Activated T-helper 1 cell treated with anti-CD3 and anti-CD28 coated beads, Interleukin-12 subunit alpha, Interleukin-12 subunit beta, Interleukin-2, Interleukin-4 antibody, amounts not matched to agents 30 ng/mL and 10 ng/mL and 1 ng/mL, durations not matched to agents 14 hours and 24 hours and 36 hours (primary cell): ENCODE measurements at regions not wholly inside any gene's neighbourhood (a gene's known extent, or its start where the extent isn't known, plus 50 kb on each side); places are given as distances from the start of the nearest gene placed in this dataset.

ENCODE experiments used
- DNase-seq: peaks from one replicate; pipeline ENCODE4 v3.0.0; 2021; ENCODE audit warnings: low spot score
- H3K27ac Mint-ChIP-seq: one replicate; pipeline ENCODE4 v1.8.0; 2021; ENCODE audit warnings: mild to moderate bottlenecking, mixed read lengths
- H3K27me3 Mint-ChIP-seq: one replicate; pipeline ENCODE4 v1.8.0; 2022; ENCODE audit warnings: mild to moderate bottlenecking, moderate library complexity, mixed read lengths; ENCODE audit not compliant: insufficient read depth
- H3K36me3 Mint-ChIP-seq: one replicate; pipeline ENCODE4 v1.8.0; 2021; ENCODE audit warnings: low read depth, mixed read lengths
- H3K4me1 Mint-ChIP-seq: one replicate; pipeline ENCODE4 v1.8.0; 2021; ENCODE audit warnings: low read depth, mixed read lengths
- H3K4me3 Mint-ChIP-seq: one replicate; pipeline ENCODE4 v1.8.0; 2021; ENCODE audit warnings: mild to moderate bottlenecking, moderate library complexity, mixed read lengths
- H3K9me3 Mint-ChIP-seq: one replicate; pipeline ENCODE4 v1.8.0; 2021; ENCODE audit warnings: mixed read lengths
- intact Hi-C: fragments of 100-400 bp; cut with micrococcal nuclease; formaldehyde crosslinking; loops from one replicate; pipeline ENCODE4 v1.15.1; 2024

GRCh38 chr15:52893338-52893737, 103.2 kb upstream of the ONECUT1 start:
- Mint-ChIP-seq H3K27ac (no peak overlapping the region), H3K9me3 (no peaks in the 10 kb centered on the region), H3K4me3 (no peak overlapping the region), H3K27me3 (peaks cover 2% of the 10 kb centered on the region), H3K36me3 (no peaks in the 10 kb centered on the region), H3K4me1 (no peaks in the 10 kb centered on the region)
- intact Hi-C loops: no loop called here
- no peak for DNase-seq

- H3K4me1 Mint-ChIP-seq: no peaks in the 10 kb centered on the region
- no peak overlapping the region for H3K4me3 Mint-ChIP-seq
- intact Hi-C loops: no loop called here
- DNase-seq: no peak
- H3K36me3 Mint-ChIP-seq: no peaks in the 10 kb centered on the region
- H3K9me3 Mint-ChIP-seq: no peaks in the 10 kb centered on the region
- no peaks in the 10 kb centered on the region for H3K27me3 Mint-ChIP-seq
- no peak overlapping the region for H3K27ac Mint-ChIP-seq
Measured at GRCh38 chr15:52879904-52880303, 89.8 kb upstream of the ONECUT1 start.

GRCh38 chr15:52879145-52879544, 89.0 kb upstream of the ONECUT1 start:
- Mint-ChIP-seq H3K4me1 (no peaks in the 10 kb centered on the region), H3K27me3 (no peaks in the 10 kb centered on the region), H3K36me3 (no peaks in the 10 kb centered on the region), H3K4me3 (no peak overlapping the region), H3K27ac (no peak overlapping the region), H3K9me3 (no peaks in the 10 kb centered on the region)
- intact Hi-C loops: no loop called here
- DNase-seq: no peak

GRCh38 chr15:52876991-52877663, 87.0 kb upstream of the ONECUT1 start:
- H3K4me1 Mint-ChIP-seq: no peaks in the 10 kb centered on the region
- no peak overlapping the region for H3K27ac Mint-ChIP-seq
- H3K27me3 Mint-ChIP-seq: no peaks in the 10 kb centered on the region
- DNase-seq: no peak
- intact Hi-C loops: no loop called here
- H3K36me3 Mint-ChIP-seq: no peaks in the 10 kb centered on the region
- no peak overlapping the region for H3K4me3 Mint-ChIP-seq
- H3K9me3 Mint-ChIP-seq: no peaks in the 10 kb centered on the region

- DNase-seq: no peak
- Mint-ChIP-seq H3K27ac (no peak overlapping the region), H3K36me3 (no peaks in the 10 kb centered on the region), H3K27me3 (no peaks in the 10 kb centered on the region), H3K4me1 (no peaks in the 10 kb centered on the region), H3K4me3 (no peak overlapping the region), H3K9me3 (no peaks in the 10 kb centered on the region)
- intact Hi-C loops: no loop called here
Measured at GRCh38 chr15:52872036-52872818, 82.1 kb upstream of the ONECUT1 start.

GRCh38 chr15:52870015-52870414, 79.9 kb upstream of the ONECUT1 start:
- H3K27me3 Mint-ChIP-seq: peaks cover 2% of the 10 kb centered on the region
- no peak for DNase-seq
- H3K36me3 Mint-ChIP-seq: no peaks in the 10 kb centered on the region
- H3K27ac Mint-ChIP-seq: no peak overlapping the region
- no peaks in the 10 kb centered on the region for H3K4me1 Mint-ChIP-seq
- intact Hi-C loops: no loop called here
- no peaks in the 10 kb centered on the region for H3K9me3 Mint-ChIP-seq
- no peak overlapping the region for H3K4me3 Mint-ChIP-seq

GRCh38 chr15:52866698-52867097, 76.6 kb upstream of the ONECUT1 start:
- Mint-ChIP-seq H3K4me1 (no peaks in the 10 kb centered on the region), H3K9me3 (no peaks in the 10 kb centered on the region), H3K4me3 (no peak overlapping the region), H3K27ac (no peak overlapping the region), H3K36me3 (no peaks in the 10 kb centered on the region), H3K27me3 (peaks cover 2% of the 10 kb centered on the region)
- DNase-seq: no peak
- intact Hi-C loops: no loop called here

GRCh38 chr15:52862677-52863076, 72.5 kb upstream of the ONECUT1 start:
- no peak overlapping the region for H3K4me3 Mint-ChIP-seq
- H3K9me3 Mint-ChIP-seq: no peaks in the 10 kb centered on the region
- no peaks in the 10 kb centered on the region for H3K4me1 Mint-ChIP-seq
- no peaks in the 10 kb centered on the region for H3K36me3 Mint-ChIP-seq
- no peak overlapping the region for H3K27ac Mint-ChIP-seq
- H3K27me3 Mint-ChIP-seq: peaks cover 4% of the 10 kb centered on the region
- no peak for DNase-seq
- intact Hi-C loops: no loop called here

- Mint-ChIP-seq H3K36me3 (no peaks in the 10 kb centered on the region), H3K27ac (no peak overlapping the region), H3K27me3 (peaks cover 5% of the 10 kb centered on the region), H3K4me3 (no peak overlapping the region), H3K9me3 (no peaks in the 10 kb centered on the region), H3K4me1 (no peaks in the 10 kb centered on the region)
- intact Hi-C loops: no loop called here
- no peak for DNase-seq
Measured at GRCh38 chr15:52858782-52859176, 68.6 kb upstream of the ONECUT1 start.

GRCh38 chr15:52857937-52858781, 68.0 kb upstream of the ONECUT1 start:
- H3K4me3 Mint-ChIP-seq: no peak overlapping the region
- H3K27ac Mint-ChIP-seq: no peak overlapping the region
- intact Hi-C loops: no loop called here
- no peaks in the 10 kb centered on the region for H3K36me3 Mint-ChIP-seq
- no peaks in the 10 kb centered on the region for H3K4me1 Mint-ChIP-seq
- peaks cover 5% of the 10 kb centered on the region for H3K27me3 Mint-ChIP-seq
- no peak for DNase-seq
- no peaks in the 10 kb centered on the region for H3K9me3 Mint-ChIP-seq

- Mint-ChIP-seq H3K4me3 (no peak overlapping the region), H3K27me3 (peaks cover 5% of the 10 kb centered on the region), H3K4me1 (no peaks in the 10 kb centered on the region), H3K27ac (no peak overlapping the region), H3K9me3 (no peaks in the 10 kb centered on the region), H3K36me3 (no peaks in the 10 kb centered on the region)
- intact Hi-C loops: no loop called here
- no peak for DNase-seq
Measured at GRCh38 chr15:52857471-52857870, 67.3 kb upstream of the ONECUT1 start.

- intact Hi-C loops: no loop called here
- no peaks in the 10 kb centered on the region for H3K36me3 Mint-ChIP-seq
- no peak for DNase-seq
- H3K9me3 Mint-ChIP-seq: no peaks in the 10 kb centered on the region
- no peak overlapping the region for H3K4me3 Mint-ChIP-seq
- no peaks in the 10 kb centered on the region for H3K4me1 Mint-ChIP-seq
- H3K27me3 Mint-ChIP-seq: peaks cover 4% of the 10 kb centered on the region
- no peak overlapping the region for H3K27ac Mint-ChIP-seq
Measured at GRCh38 chr15:52856286-52856685, 66.2 kb upstream of the ONECUT1 start.

GRCh38 chr15:52855157-52855556, 65.0 kb upstream of the ONECUT1 start:
- no peak overlapping the region for H3K27ac Mint-ChIP-seq

More at GRCh38 chr15:52855157-52855556, 65.0 kb upstream of the ONECUT1 start:
- Mint-ChIP-seq H3K9me3 (no peaks in the 10 kb centered on the region), H3K36me3 (no peaks in the 10 kb centered on the region), H3K4me3 (no peak overlapping the region), H3K4me1 (no peaks in the 10 kb centered on the region), H3K27me3 (peaks cover 4% of the 10 kb centered on the region)
- intact Hi-C loops: no loop called here
- DNase-seq: no peak
